ENCODE measurements at regions not wholly inside any gene's neighbourhood (a gene's known extent, or its start where the extent isn't known, plus 50 kb on each side); places are given as distances from the start of the nearest gene placed in this dataset.
"Not testable (repeated sequence)": the region's sequence is repeated elsewhere in the genome, so short reads cannot be mapped to it uniquely, and the experiment has no call there.

- DNase-seq: no peak
Observed at GRCh38 chr17:70464995-70465394, 295.7 kb downstream of the KCNJ2 start.

- no peak for DNase-seq
Observed at GRCh38 chr17:70468661-70469060, 299.3 kb downstream of the KCNJ2 start.

- no peak for DNase-seq
Observed at GRCh38 chr17:70473049-70473448, 303.7 kb downstream of the KCNJ2 start.

GRCh38 chr17:70476368-70476767, 307.0 kb downstream of the KCNJ2 start:
- no peak for DNase-seq

GRCh38 chr17:70478902-70479301, 309.6 kb downstream of the KCNJ2 start:
- DNase-seq: no peak

GRCh38 chr17:70479779-70480178, 310.4 kb downstream of the KCNJ2 start:
- no peak for DNase-seq

- DNase-seq: no peak
Observed at GRCh38 chr17:70483624-70484023, 314.3 kb downstream of the KCNJ2 start.

GRCh38 chr17:70484050-70484449, 314.7 kb downstream of the KCNJ2 start:
- DNase-seq: no peak

- DNase-seq: no peak
Observed at GRCh38 chr17:70484496-70484895, 315.2 kb downstream of the KCNJ2 start.

GRCh38 chr17:70492368-70492767, 323.0 kb downstream of the KCNJ2 start:
- DNase-seq: no peak

- DNase-seq: no peak
Observed at GRCh38 chr17:70493277-70493874, 324.0 kb downstream of the KCNJ2 start.

GRCh38 chr17:70498631-70499030, 329.3 kb downstream of the KCNJ2 start:
- no peak for DNase-seq

GRCh38 chr17:70499067-70499786, 329.9 kb downstream of the KCNJ2 start:
- DNase-seq: no peak

- no peak for DNase-seq
Observed at GRCh38 chr17:70503449-70503848, 334.1 kb downstream of the KCNJ2 start.

- no peak for DNase-seq
Observed at GRCh38 chr17:70510288-70510687, 341.0 kb downstream of the KCNJ2 start.

GRCh38 chr17:70517816-70518215, 348.5 kb downstream of the KCNJ2 start:
- no peak for DNase-seq

- no peak for DNase-seq
Observed at GRCh38 chr17:70519300-70519699, 350.0 kb downstream of the KCNJ2 start.

GRCh38 chr17:70520447-70520846, 351.1 kb downstream of the KCNJ2 start:
- no peak for DNase-seq

- no peak for DNase-seq
Observed at GRCh38 chr17:70520956-70521355, 351.6 kb downstream of the KCNJ2 start.

- no peak for DNase-seq
Observed at GRCh38 chr17:70521821-70522256, 352.5 kb downstream of the KCNJ2 start.

GRCh38 chr17:70523426-70523825, 354.1 kb downstream of the KCNJ2 start:
- DNase-seq: no peak

- not testable (repeated sequence) for DNase-seq
Observed at GRCh38 chr17:70525035-70525434, 355.7 kb downstream of the KCNJ2 start.

- DNase-seq: no peak
Observed at GRCh38 chr17:70525961-70526360, 356.6 kb downstream of the KCNJ2 start.

- DNase-seq: no peak
Observed at GRCh38 chr17:70527364-70527888, 358.1 kb downstream of the KCNJ2 start.

GRCh38 chr17:70533427-70533826, 364.1 kb downstream of the KCNJ2 start:
- no peak for DNase-seq
